ENCODE measurements at regions not wholly inside any gene's neighbourhood (a gene's known extent, or its start where the extent isn't known, plus 50 kb on each side); places are given as distances from the start of the nearest gene placed in this dataset.
"Not testable (repeated sequence)": the region's sequence is repeated elsewhere in the genome, so short reads cannot be mapped to it uniquely, and the experiment has no call there.

DNA sequence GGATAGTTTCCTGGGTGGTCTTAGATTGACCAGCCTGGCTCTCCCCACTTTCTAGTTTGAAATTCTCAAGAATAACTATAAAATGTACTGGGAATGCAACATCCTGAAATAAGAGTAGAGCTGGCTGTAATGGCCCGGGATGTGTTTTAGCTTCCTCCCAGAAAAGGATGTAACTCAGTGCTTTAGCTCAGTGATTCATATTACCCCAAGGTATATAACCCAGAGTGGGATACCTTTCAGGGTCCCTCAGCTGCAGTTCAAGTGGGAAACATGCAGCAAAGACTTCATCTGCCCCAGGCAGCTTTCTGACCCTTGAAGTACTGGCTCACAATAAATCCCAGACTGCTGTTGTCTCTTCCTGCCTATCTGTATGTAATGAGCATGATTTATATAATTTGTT, 666.7 kb upstream of the KCND2 start:
- Histone ChIP-seq H3K27me3 (ENCODE audit: insufficient read depth, low read length, poor library complexity, severe bottlenecking) (no peaks in the 10 kb centered on the region), H3K9me3 (ENCODE audit: low read length) (no peaks in the 10 kb centered on the region), H3K27ac (ENCODE audit: low read depth, low read length) (no peak overlapping the region), H3K4me1 (ENCODE audit: insufficient read depth, low read length) (no peaks in the 10 kb centered on the region), H3K4me3 (ENCODE audit: low read length) (no peak overlapping the region), H3K36me3 (ENCODE audit: insufficient read depth, low read length) (no peaks in the 10 kb centered on the region)
- H3K4me1 Mint-ChIP-seq = no peaks in the 10 kb centered on the region
- ChIA-PET CTCF (no interaction called here), POLR2A (no interaction called here)
- no peak overlapping the region for H3K27ac Mint-ChIP-seq
- H3K9me3 Mint-ChIP-seq = peaks cover 6 to 35% (median 15%) of the 10 kb centered on the region in 5 donors
- no peak overlapping the region for H3K4me3 Mint-ChIP-seq
- H3K36me3 Mint-ChIP-seq = no peaks in the 10 kb centered on the region
- no peak for DNase-seq
- no peaks in the 10 kb centered on the region for H3K27me3 Mint-ChIP-seq

DNA sequence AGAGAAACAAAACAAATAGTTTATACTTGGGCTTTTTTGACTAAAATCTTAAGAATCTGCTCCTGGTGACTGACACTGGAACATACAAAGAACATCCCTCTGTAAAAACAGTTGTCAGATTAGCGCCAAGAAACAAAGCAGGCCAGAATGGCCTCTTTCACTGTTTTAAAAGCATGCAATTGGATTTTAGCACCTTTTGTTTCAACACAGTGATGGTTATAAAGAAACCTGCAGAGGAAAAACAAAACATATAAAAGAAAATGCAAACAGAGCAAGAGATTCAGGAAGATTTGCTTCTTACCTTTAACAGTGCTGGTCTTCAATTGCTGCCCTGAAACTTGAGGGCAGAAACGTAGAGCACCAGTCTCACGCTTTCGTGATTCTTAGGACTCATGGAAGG, 652.2 kb upstream of the KCND2 start:
- H3K36me3 Mint-ChIP-seq = no peaks in the 10 kb centered on the region
- H3K4me3 Mint-ChIP-seq = no peak overlapping the region
- Histone ChIP-seq H3K27me3 (ENCODE audit: insufficient read depth, low read length, poor library complexity, severe bottlenecking) (no peaks in the 10 kb centered on the region), H3K4me3 (ENCODE audit: low read length) (no peak overlapping the region), H3K9me3 (ENCODE audit: low read length) (no peaks in the 10 kb centered on the region), H3K27ac (ENCODE audit: low read depth, low read length) (no peak overlapping the region), H3K4me1 (ENCODE audit: insufficient read depth, low read length) (no peaks in the 10 kb centered on the region), H3K36me3 (ENCODE audit: insufficient read depth, low read length) (no peaks in the 10 kb centered on the region)
- no peaks in the 10 kb centered on the region for H3K27me3 Mint-ChIP-seq
- ChIA-PET CTCF (no interaction called here), POLR2A (no interaction called here)
- no peaks in the 10 kb centered on the region for H3K4me1 Mint-ChIP-seq
- no peak overlapping the region for H3K27ac Mint-ChIP-seq
- DNase-seq = no peak
- H3K9me3 Mint-ChIP-seq = peaks cover 3 to 41% (median 12%) of the 10 kb centered on the region in 5 donors

DNA sequence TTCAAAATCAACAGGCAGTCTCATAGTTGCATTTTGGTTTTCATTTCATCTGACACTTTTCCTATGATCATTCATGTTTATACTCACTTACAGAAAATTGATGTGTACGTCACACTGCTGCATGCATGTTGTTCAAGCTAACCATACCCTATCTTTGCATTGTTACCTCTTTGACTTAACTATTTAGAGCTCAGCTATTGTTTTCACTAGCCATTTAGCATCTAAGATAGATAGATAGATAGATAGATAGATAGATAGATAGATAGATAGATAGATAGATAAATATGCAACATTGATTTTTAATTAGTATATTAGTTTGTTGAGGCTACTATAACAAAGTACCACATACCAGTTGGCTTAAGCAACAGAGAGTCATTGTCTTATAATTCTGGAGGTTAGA, 649.5 kb upstream of the KCND2 start:
- ChIA-PET CTCF (no interaction called here), POLR2A (no interaction called here)
- H3K9me3 ChIP-seq (ENCODE audit: low read length) = no peaks in the 10 kb centered on the region
- H3K36me3 Mint-ChIP-seq = no peaks in the 10 kb centered on the region
- no peak overlapping the region for H3K4me3 ChIP-seq (ENCODE audit: low read length)
- H3K27ac ChIP-seq (ENCODE audit: low read depth, low read length) = no peak overlapping the region
- no peaks in the 10 kb centered on the region for H3K4me1 Mint-ChIP-seq
- peaks cover 3 to 27% (median 9%) of the 10 kb centered on the region in 5 donors for H3K9me3 Mint-ChIP-seq
- no peak for DNase-seq
- H3K27me3 Mint-ChIP-seq = no peaks in the 10 kb centered on the region
- H3K4me1 ChIP-seq (ENCODE audit: insufficient read depth, low read length) = no peaks in the 10 kb centered on the region
- H3K27ac Mint-ChIP-seq = no peak overlapping the region
- H3K27me3 ChIP-seq (ENCODE audit: insufficient read depth, low read length, poor library complexity, severe bottlenecking) = no peaks in the 10 kb centered on the region
- no peak overlapping the region for H3K4me3 Mint-ChIP-seq
- no peaks in the 10 kb centered on the region for H3K36me3 ChIP-seq (ENCODE audit: insufficient read depth, low read length)

DNA sequence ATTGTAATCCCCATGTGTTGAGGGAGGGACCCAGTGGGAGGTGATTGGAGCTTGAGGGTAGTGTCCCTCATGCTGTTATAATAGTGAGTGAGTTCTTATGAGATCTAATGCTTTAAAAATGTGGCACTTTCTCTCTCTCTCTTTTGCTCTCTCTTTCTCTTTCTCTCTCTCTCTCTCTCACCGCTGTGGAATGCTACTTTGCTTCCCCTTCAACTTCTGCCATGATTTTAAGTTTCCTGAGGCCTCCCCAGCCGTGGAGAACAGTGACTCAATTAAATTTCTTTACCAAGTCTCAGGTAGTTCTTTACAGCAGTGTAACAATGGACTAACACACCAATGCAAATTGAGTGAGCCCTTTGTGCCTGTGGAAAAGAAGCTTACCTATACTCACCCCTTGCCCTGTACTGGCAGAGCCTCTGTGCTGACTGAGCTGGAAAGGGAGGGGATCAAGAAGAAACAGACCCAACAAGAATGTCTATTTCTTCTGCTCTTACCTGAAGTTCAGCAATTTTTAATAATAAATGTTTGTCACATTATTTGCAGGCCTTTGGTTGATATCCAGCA, 642.5 kb upstream of the KCND2 start:
- Histone ChIP-seq H3K27ac (ENCODE audit: low read depth, low read length) (no peak overlapping the region), H3K4me1 (ENCODE audit: insufficient read depth, low read length) (no peaks in the 10 kb centered on the region), H3K27me3 (ENCODE audit: insufficient read depth, low read length, poor library complexity, severe bottlenecking) (no peaks in the 10 kb centered on the region), H3K4me3 (ENCODE audit: low read length) (no peak overlapping the region), H3K36me3 (ENCODE audit: insufficient read depth, low read length) (no peaks in the 10 kb centered on the region), H3K9me3 (ENCODE audit: low read length) (no peaks in the 10 kb centered on the region)
- no peak overlapping the region for H3K4me3 Mint-ChIP-seq
- no peaks in the 10 kb centered on the region for H3K4me1 Mint-ChIP-seq
- no peaks in the 10 kb centered on the region for H3K36me3 Mint-ChIP-seq
- ChIA-PET POLR2A (no interaction called here), CTCF (no interaction called here)
- H3K9me3 Mint-ChIP-seq = peaks cover 0 to 34% (median 6%) of the 10 kb centered on the region in 5 donors
- DNase-seq = no peak
- no peak overlapping the region for H3K27ac Mint-ChIP-seq
- H3K27me3 Mint-ChIP-seq = no peaks in the 10 kb centered on the region

DNA sequence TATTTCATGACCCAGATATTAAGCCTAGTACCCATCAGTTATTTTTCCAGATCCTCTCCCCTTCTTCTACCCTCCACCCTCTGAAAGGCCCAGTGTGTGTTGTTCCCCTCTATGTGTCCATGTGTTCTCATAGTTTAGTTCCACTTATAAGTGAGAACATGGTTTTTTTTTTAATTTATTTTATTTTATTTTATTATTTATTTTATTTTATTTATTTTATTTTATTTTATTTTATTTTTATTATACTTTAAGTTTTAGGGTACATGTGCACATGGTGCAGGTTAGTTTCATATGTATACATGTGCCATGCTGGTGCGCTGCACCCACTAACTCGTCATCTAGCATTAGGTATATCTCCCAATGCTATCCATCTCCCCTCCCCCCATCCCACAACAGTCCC, 639.2 kb upstream of the KCND2 start:
- H3K9me3 Mint-ChIP-seq = peaks cover 0 to 36% (median 10%) of the 10 kb centered on the region in 5 donors
- CTCF ChIA-PET; H3K4me3 Mint-ChIP-seq; DNase-seq; H3K36me3 ChIP-seq (ENCODE audit: insufficient read depth, low read length); H3K27me3 ChIP-seq (ENCODE audit: insufficient read depth, low read length, poor library complexity, severe bottlenecking); H3K4me3 ChIP-seq (ENCODE audit: low read length); H3K9me3 ChIP-seq (ENCODE audit: low read length); H3K36me3 Mint-ChIP-seq; POLR2A ChIA-PET; H3K27ac ChIP-seq (ENCODE audit: low read depth, low read length); H3K4me1 Mint-ChIP-seq; H3K27me3 Mint-ChIP-seq; H3K4me1 ChIP-seq (ENCODE audit: insufficient read depth, low read length); H3K27ac Mint-ChIP-seq: not testable (repeated sequence)

DNA sequence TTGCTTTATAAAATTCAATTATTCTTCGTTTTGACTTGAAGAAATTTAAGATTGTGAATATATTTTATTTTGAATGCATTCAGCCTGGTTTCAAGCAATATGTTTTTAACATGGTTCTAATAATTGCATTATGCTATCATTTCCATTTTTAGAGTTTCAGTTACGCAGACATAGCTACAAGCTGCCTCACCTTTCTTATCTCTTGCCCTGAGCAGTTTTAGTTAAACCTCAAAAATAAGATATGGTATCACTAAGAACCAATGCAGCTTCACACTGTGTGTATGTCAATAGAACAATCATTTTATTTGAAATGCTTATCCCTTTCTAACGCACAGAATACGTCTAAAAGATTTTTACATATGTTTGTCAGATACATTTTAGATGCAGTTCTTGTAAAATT, 632.6 kb upstream of the KCND2 start:
- H3K36me3 Mint-ChIP-seq = no peaks in the 10 kb centered on the region
- no peak overlapping the region for H3K4me3 ChIP-seq (ENCODE audit: low read length)
- POLR2A ChIA-PET = no interaction called here

DNA sequence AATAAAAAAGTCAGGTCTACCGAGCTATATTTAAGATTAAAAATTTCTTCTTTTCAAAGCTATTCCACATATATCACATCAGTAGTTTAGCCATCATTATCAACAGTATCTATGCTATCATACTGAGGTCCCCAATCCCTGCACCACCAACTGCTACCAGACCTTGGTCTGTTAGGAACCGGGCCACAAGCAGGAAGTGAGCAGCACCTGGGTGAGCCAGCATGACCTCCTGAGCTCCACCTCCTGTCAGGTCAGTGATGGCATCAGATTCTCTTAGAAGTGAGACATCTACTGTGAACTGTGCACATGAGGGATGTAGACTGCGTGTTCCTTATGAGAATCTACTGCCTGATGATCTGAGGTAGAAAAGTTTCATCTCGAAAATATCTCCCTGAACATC, 632.1 kb upstream of the KCND2 start:
- DNase-seq = no peak
- Mint-ChIP-seq H3K27ac (peak overlapping the region in 1 of 8 donors; percentile 21), H3K9me3 (peaks cover 4 to 32% (median 18%) of the 10 kb centered on the region in 5 donors), H3K27me3 (no peaks in the 10 kb centered on the region), H3K36me3 (no peaks in the 10 kb centered on the region), H3K4me3 (no peak overlapping the region), H3K4me1 (no peaks in the 10 kb centered on the region)
- CTCF ChIA-PET = no interaction called here
- POLR2A ChIA-PET = no interaction called here
- Histone ChIP-seq H3K9me3 (ENCODE audit: low read length) (no peaks in the 10 kb centered on the region), H3K4me3 (ENCODE audit: low read length) (no peak overlapping the region), H3K27ac (ENCODE audit: low read depth, low read length) (no peak overlapping the region), H3K36me3 (ENCODE audit: insufficient read depth, low read length) (no peaks in the 10 kb centered on the region), H3K27me3 (ENCODE audit: insufficient read depth, low read length, poor library complexity, severe bottlenecking) (no peaks in the 10 kb centered on the region), H3K4me1 (ENCODE audit: insufficient read depth, low read length) (no peaks in the 10 kb centered on the region)

More for the DNA sequence above, 632.6 kb upstream of the KCND2 start:
- no peaks in the 10 kb centered on the region for H3K27me3 Mint-ChIP-seq
- H3K4me1 Mint-ChIP-seq = no peaks in the 10 kb centered on the region
- Histone ChIP-seq H3K4me1 (ENCODE audit: insufficient read depth, low read length) (no peaks in the 10 kb centered on the region), H3K27ac (ENCODE audit: low read depth, low read length) (no peak overlapping the region), H3K36me3 (ENCODE audit: insufficient read depth, low read length) (no peaks in the 10 kb centered on the region), H3K27me3 (ENCODE audit: insufficient read depth, low read length, poor library complexity, severe bottlenecking) (no peaks in the 10 kb centered on the region), H3K9me3 (ENCODE audit: low read length) (no peaks in the 10 kb centered on the region)
- H3K27ac Mint-ChIP-seq = no peak overlapping the region
- CTCF ChIA-PET = no interaction called here
- peaks cover 4 to 32% (median 18%) of the 10 kb centered on the region in 5 donors for H3K9me3 Mint-ChIP-seq
- DNase-seq = no peak
- no peak overlapping the region for H3K4me3 Mint-ChIP-seq

DNA sequence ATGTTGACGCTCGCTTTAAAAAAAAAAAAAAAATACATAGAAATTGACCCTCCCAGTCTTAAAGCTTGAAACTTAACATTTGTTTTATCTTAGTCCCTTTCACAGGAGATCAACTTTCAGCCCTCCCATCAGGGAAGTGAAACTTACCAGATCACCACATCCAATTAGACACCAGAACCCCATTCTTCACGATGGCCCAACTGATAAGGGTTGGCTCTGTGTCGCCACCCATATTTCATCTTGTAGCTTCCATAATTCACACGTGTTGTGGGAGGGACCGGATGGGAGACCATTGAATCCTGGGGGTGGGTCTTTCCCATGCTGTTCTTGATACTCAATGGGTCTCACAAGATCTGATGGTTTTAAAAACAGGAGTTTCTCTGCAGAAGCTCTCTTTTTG, 629.4 kb upstream of the KCND2 start:
- POLR2A ChIA-PET = no interaction called here
- CTCF ChIA-PET = no interaction called here
- Histone ChIP-seq H3K36me3 (ENCODE audit: insufficient read depth, low read length) (no peaks in the 10 kb centered on the region), H3K4me1 (ENCODE audit: insufficient read depth, low read length) (no peaks in the 10 kb centered on the region), H3K27ac (ENCODE audit: low read depth, low read length) (no peak overlapping the region), H3K9me3 (ENCODE audit: low read length) (no peaks in the 10 kb centered on the region), H3K4me3 (ENCODE audit: low read length) (no peak overlapping the region), H3K27me3 (ENCODE audit: insufficient read depth, low read length, poor library complexity, severe bottlenecking) (no peaks in the 10 kb centered on the region)
- Mint-ChIP-seq H3K4me3 (no peak overlapping the region), H3K36me3 (no peaks in the 10 kb centered on the region), H3K27me3 (peaks cover 0 to 1% of the 10 kb centered on the region in 2 donors), H3K27ac (no peak overlapping the region), H3K9me3 (peaks cover 4 to 21% (median 13%) of the 10 kb centered on the region in 5 donors), H3K4me1 (no peaks in the 10 kb centered on the region)
- DNase-seq = no peak

DNA sequence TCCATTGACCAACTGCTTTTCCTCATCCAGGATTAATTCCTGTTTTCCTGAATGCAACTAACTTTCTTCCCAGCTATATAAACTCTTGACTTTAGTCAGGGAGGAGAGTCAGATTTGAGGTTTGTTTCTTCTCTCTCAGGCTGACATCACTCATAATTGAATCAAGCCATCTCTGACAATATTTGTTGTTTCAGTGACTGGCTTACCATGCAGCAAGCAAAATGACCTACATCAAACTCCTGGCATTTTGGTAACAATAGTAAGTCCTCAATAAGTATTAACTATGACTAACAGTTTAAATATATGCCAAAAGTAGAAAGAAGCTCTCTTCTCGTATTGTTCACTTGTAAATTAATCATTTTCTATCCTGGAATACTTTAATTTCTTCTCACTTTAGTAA, 625.7 kb upstream of the KCND2 start:
- Histone ChIP-seq H3K4me1 (ENCODE audit: insufficient read depth, low read length) (no peaks in the 10 kb centered on the region), H3K9me3 (ENCODE audit: low read length) (no peaks in the 10 kb centered on the region), H3K27me3 (ENCODE audit: insufficient read depth, low read length, poor library complexity, severe bottlenecking) (no peaks in the 10 kb centered on the region), H3K36me3 (ENCODE audit: insufficient read depth, low read length) (no peaks in the 10 kb centered on the region), H3K4me3 (ENCODE audit: low read length) (no peak overlapping the region), H3K27ac (ENCODE audit: low read depth, low read length) (no peak overlapping the region)
- Mint-ChIP-seq H3K27ac (no peak overlapping the region), H3K9me3 (peaks cover 2 to 17% (median 12%) of the 10 kb centered on the region in 5 donors), H3K27me3 (peaks cover 0 to 1% of the 10 kb centered on the region in 2 donors), H3K4me1 (no peaks in the 10 kb centered on the region), H3K36me3 (no peaks in the 10 kb centered on the region), H3K4me3 (no peak overlapping the region)
- ChIA-PET POLR2A (no interaction called here), CTCF (no interaction called here)
- DNase-seq = no peak

Measured in CD8-positive, alpha-beta memory T cell (primary cell).